Fibroblast of skin of right quadriceps (primary cell): ENCODE measurements at regions not wholly inside any gene's neighbourhood (a gene's known extent, or its start where the extent isn't known, plus 50 kb on each side); places are given as distances from the start of the nearest gene placed in this dataset.

Source experiments
- DNase-seq: peaks from one replicate; pipeline ENCODE4 v3.0.0-alpha.2; 2013

- DNase-seq: peak; percentile 8
Measured at GRCh38 chr5:9903801-9904200, 273.6 kb upstream of the TAS2R1 start.

- DNase-seq: peak; percentile 42
Measured at GRCh38 chr5:9898319-9898718, 268.2 kb upstream of the TAS2R1 start.

DNA sequence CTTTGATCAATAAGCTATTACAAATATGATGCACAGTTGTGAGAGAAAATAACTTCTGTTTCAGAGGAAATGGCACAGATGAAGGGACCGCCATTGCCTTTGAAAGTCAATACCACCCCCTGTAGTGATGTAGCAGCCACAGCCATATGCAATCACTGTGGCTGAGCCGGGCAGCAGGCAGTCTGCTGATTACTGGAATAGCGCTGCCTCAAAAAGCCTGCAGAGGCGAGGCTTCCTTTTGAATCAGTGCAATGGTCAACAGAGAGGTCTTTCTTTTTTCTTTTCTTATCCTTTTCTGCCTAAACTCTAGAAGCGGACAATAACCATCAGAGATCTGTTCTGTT lies 265.1 kb upstream of the TAS2R1 start:
- no peak for DNase-seq

DNA sequence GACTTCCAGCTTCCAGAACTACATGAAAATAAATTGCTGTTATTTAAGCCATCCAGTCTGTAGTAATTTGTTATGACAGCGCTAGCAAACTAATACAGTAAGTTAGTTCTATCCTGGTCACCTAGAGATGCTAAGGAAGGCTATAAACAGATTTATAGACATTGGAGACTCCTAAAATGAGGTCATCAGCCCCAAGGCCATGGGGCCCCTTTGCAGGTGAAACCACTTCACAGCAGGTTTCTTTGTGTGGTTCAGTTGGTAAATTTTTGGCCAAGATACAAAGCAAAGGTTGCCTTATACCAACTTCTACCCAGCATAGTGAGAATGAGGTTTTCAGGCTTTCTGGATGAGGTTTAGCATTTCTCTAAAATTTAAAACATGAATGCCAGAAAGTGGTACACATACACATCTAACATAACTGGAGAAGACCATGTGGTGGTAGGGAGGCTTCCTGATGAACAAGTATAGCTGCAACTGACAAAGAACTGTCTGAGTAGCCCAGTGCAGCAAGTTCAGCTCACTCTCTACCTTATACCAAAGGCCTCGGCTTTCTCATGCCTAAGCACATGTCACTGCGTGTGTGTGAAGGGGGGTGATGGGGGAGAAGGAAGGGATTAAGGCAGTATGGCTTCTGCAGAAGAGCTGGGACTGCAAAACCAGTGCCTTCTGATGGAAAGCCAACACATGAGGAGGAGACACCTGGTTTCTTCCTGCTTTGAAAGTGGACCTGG lies 264.6 kb upstream of the TAS2R1 start:
- no peak for DNase-seq

GRCh38 chr5:9892696-9893095 lies 262.5 kb upstream of the TAS2R1 start:
- DNase-seq: no peak

DNA sequence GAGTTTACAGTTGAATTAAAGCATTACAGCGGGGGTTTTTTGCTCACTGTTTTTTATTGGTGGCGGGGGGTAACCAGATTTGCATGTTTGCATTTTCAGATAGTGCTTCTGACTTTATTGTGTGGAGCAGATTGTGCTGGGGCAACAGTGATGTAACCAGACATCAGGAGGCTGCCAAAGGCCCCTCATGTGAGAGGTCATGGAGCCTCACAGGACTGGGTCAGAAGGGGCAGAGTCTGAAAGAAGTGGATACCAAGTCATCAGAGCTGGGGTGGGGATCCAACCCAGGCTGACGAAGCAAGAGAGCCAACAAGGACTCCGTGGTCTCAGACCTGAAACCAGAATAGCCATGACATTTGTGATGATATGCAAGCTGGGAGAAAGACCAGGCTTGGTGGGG lies 259.4 kb upstream of the TAS2R1 start:
- DNase-seq: no peak

- DNase-seq: peak; percentile 84
Measured at GRCh38 chr5:9888501-9888901, 258.4 kb upstream of the TAS2R1 start.

DNA sequence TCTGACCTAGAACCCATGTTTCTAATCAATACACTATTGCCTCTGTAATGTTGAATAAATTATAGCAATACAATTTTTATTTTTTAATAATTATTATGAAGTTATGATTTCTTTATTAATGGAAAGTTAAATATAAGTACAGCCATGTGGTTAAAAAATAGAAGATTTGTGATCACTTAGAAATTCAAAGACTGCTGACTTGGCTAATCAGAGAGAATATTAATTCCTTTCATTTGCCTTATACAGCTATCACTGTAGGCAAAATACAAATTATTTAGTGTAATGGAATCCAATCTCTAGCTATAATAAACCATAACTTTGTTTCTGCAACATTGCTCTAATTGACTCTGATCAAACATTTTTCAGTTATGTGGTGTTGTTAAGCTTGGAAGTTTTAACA lies 255.0 kb upstream of the TAS2R1 start:
- no peak for DNase-seq

DNA sequence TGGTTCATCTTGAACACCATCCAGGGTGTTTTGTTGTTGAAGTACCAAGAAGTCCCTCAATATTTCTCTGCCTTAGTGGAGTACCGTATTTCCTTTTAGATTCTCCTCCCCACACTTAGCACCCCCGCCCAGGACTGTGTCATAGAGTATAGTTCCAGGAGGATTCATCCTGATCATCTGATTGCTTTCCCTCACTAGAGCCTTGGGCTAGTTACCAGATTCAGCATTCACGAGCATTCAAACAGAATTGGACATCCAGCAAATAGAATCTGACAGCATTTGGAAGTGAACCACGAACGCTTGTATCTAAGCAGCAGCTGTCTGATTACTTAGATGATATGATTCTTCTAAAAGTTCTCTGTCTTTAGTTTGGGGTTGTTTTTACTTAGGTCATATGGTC lies 248.1 kb upstream of the TAS2R1 start:
- DNase-seq: no peak

- DNase-seq: peak; percentile 33
Measured at GRCh38 chr5:9877488-9877887, 247.3 kb upstream of the TAS2R1 start.

DNA sequence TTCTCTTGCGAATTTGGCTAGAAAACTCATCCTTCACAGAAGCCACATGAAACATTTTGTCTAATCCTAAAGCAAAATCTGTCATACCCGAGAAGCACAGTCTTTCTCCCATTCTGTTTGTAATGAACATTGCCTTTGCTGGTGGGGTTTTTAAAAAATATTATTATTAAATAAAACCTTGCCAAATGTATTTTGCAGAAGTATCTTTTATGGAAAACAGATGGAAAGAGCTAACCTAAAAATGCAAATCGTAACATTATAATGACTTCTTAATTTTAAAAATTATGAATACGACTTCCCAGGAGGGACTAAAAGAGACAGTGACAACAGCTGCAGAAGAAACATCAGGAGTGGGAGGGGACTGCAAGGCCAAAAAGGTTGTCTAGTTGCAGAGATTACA lies 246.3 kb upstream of the TAS2R1 start:
- DNase-seq: no peak

DNA sequence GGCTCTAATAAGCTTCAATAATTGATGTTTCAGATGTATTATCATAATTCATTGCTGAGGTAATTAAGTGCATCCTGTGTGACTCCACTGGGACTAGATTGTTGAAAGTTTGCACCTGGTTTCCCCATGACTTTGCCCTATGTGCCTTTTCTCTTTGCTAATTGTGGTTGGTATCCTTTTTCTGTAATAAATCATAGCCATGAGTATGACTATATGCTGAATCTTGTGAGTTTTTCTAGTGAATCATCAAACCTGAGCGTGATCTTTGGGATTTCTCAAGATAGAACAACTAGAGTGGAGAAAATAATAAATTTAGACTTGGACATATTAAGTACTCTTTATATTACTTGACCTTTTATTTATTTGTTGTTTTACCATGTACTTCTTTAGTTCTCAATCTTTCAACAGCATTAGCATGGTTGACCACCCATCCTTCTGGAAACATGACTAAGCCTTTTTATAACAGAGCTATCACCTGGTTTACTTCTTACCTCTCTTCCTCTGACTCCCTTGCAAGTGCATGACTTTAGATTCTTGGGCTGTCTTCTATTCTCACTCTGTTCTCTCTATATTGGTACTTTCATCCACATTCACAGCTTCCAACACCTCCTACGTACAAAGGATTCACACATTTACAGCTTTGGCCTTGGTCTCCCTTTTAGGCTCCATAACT lies 239.6 kb upstream of the TAS2R1 start:
- peak; percentile 88 for DNase-seq

DNA sequence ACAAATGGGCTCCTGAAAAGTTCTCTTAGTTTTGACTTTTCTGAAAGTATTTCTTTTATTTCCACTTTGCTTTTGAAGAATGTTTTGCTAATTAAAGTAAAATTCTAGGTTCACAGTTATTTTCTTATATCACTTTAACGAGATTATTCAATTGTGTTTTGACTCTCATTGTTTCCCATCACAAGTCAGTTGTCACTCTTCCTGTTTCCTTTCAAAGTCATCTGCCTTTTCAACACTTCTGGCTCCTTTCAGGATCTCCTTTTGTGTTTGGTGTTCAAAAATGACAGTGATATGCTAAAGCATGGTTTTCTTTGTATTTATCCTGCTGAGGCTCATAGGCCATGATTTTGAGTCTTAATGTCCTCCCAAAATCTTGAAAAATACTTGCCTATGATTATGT lies 235.4 kb upstream of the TAS2R1 start:
- no peak for DNase-seq

GRCh38 chr5:9864791-9865190 lies 234.6 kb upstream of the TAS2R1 start:
- DNase-seq: no peak

- no peak for DNase-seq
Measured at GRCh38 chr5:9863486-9863885, 233.3 kb upstream of the TAS2R1 start.

GRCh38 chr5:9861666-9862256 lies 231.6 kb upstream of the TAS2R1 start:
- DNase-seq: peak; percentile 52

DNA sequence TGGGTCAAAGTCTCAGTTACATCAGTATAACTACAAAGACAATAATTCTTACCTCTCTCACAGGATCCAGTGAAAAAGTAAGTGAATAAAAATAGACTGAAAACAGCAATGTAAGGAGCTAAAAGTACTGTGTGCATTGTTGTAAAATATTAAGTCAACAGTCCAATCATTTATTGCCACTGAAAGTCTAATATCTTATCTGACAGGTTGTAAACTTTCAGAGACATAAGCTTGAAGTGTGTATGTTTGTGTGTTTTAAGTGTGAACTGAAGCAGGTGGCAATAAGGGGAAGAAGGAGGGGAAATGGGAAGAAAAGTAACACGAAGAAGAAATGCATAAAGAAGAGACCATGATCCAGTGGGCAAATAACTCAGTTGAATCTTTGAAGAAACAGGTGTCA lies 229.7 kb upstream of the TAS2R1 start:
- no peak for DNase-seq

- no peak for DNase-seq
Measured at GRCh38 chr5:9858043-9858442, 227.9 kb upstream of the TAS2R1 start.

DNA sequence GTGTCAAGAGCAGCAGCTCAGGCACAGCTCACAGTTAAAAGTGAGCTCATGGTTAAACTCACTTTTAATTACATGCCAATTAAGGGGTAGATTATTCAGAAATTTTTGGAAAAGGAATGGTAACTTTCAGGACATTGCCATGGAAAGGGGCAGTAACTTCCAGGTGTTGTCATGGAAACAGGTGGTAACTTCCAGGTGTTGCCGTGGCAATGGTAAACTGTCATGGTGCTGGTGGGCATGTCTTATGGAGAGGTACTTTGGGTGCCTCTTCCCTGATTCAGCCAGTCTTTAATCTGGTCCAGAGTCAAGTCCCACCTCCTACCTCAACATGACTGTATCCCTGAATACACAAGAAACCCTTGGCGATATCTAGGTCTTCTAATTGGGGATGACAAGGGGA lies 223.2 kb upstream of the TAS2R1 start:
- no peak for DNase-seq

GRCh38 chr5:9852671-9853070 lies 222.5 kb upstream of the TAS2R1 start:
- peak; percentile 67 for DNase-seq

DNA sequence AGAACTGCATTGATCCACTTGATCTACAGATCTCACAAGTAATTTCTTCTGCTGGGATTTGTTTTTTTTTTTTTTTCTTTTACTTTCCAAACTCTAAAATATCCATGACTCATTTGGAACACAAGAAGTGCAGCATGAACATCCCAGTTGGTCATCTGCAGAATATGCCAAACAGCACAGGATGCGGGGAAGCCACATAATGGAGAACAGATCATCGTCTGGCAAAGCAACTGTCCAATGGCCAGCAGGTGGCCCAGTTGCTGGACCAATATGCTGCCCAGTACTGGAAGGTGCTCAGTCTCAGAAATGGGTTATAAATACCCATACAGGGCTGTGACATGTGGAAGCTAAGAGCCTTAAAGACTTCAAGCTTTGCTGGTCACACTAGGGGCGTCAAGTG lies 221.3 kb upstream of the TAS2R1 start:
- DNase-seq: peak; percentile 90

DNA sequence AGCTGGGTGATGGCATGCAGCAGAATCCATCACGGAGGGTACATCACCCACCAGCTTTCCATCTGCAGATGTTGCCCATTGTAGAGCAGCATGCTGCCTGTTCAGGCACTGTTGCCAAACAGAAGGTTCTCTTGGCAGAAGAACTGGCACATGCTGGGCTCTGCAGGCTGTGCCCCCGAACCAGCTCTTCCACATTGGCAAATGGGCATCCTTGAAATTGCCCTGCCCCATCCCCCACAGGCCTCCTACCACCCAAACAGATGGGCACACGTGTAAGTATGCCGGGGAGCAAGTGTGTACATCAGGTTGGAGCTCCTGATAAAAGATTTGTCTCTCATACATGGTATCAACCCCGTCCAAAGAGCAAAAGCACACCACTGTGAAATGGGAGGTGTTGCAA lies 220.3 kb upstream of the TAS2R1 start:
- no peak for DNase-seq

DNA sequence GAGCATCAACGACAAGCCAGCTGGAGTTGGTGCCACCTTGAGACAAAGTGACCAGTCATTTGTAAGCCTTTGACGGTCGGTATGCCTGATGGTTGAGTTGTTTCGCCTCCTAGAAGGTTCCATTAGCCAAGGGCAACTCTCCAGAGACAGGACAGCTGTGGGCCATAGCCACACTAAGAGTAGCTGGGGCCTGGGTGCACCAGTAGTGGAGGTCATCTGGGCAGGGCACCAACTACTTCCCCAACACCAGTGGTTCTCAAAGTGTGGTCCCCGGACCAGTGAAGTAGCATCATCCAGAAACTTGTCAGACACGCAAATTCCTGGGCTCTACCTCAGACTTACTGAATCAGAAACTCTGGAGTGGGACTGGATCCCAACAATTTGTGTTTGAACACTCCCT lies 217.5 kb upstream of the TAS2R1 start:
- no peak for DNase-seq

- no peak for DNase-seq
Measured at GRCh38 chr5:9845185-9845584, 215.0 kb upstream of the TAS2R1 start.
